Cerebellar nuclear complex (tissue), 1 donor: ENCODE measurements at regions not wholly inside any gene's neighbourhood (a gene's known extent, or its start where the extent isn't known, plus 50 kb on each side); places are given as distances from the start of the nearest gene placed in this dataset.
"Not testable (repeated sequence)": the region's sequence is repeated elsewhere in the genome, so short reads cannot be mapped to it uniquely, and the experiment has no call there.

Experiments used
- DNase-seq, 2 experiments: peaks; one replicate each; lab custom pipeline; 2025; lab: John Stamatoyannopoulos, UW

- DNase-seq: no peak
These were observed 154.3 kb downstream of the RMST start for GRCh38 chr12:97616946-97617345.

GRCh38 chr12:97628962-97629361 lies 166.4 kb downstream of the RMST start:
- no peak for DNase-seq

DNA sequence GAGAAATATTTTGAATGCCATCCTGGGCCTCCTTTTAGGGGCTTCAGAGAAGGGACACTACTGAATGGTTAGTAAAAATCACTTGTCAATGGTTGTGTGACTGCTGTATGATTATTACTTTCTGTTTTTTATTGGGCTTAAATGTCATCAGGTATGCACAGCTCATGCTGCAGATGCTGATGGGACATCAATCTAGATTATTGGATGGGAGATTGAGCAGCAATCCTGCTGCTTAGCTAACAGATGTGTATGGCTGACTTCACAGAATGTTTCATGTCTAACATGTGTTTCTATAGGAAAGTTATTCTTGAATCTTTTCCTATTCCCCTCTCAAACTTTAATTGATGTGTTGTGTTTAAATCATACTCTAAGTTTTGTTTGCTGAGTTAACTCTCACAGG lies 166.8 kb downstream of the RMST start:
- DNase-seq: no peak

DNA sequence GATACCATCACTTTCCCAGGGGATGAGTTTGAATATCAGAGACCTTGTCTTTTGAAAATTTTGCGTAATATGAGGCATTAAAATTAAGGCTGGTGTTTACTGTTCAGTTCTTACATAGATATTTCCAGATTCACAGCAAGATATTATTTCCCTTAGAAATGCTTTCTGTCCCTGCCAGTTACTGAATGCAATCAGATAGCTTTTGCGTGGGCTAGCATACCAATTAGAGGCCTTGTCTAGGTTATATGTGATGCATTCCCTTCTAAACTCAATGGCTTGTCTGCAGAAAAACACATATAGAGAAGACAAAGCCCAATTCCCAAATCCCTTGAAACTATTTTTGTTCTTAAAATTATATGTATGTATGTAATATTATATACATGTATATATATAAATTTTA lies 167.8 kb downstream of the RMST start:
- no peak for DNase-seq

GRCh38 chr12:97630875-97631274 lies 168.3 kb downstream of the RMST start:
- DNase-seq: no peak

- DNase-seq: no peak
These were observed 175.2 kb downstream of the RMST start for GRCh38 chr12:97637770-97638169.

- DNase-seq: no peak
These were observed 176.1 kb downstream of the RMST start for GRCh38 chr12:97638739-97639138.

GRCh38 chr12:97639702-97640101 lies 177.1 kb downstream of the RMST start:
- no peak for DNase-seq

DNA sequence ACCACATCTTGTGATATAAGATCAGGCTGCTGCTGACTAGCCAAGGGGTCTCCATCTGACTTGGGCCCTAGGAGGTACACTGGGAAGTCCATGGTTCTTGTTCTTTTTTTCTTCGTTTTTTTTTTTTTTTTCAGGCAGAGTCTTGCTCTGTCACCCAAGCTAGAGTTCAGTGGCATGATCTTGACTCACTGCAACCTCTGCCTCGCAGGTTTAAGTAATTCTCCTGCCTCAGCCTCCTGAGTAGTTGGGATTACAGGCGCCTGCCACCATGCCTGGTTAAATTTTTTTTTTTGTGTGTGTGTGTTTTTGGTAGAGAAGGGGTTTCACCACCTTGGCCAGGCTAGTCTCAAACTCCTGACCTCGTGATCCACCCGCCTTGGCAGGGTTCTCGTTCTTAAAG lies 178.2 kb downstream of the RMST start:
- DNase-seq: no peak

GRCh38 chr12:97642911-97643310 lies 180.3 kb downstream of the RMST start:
- no peak for DNase-seq

DNA sequence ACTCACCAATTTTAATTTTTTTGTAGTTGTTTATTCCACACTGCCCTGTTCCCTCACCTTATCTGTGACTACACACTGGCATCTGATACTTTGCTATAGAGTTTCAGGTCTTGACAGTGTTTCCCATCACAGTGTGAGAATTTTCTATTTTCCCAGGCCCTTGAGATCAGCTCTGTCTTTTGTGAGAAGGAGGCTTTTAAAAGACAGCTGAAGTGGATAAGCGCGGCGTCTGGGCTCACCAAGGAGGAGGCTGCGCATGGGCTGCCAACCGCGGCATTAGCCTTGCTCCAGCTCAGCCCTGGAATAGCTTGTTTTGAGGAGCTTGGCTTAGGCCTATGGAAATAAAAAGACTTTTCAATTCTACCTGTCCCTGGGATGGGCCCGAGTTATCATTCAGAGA lies 181.3 kb downstream of the RMST start:
- DNase-seq: no peak

- DNase-seq: no peak
These were observed 183.1 kb downstream of the RMST start for GRCh38 chr12:97645726-97646125.

DNA sequence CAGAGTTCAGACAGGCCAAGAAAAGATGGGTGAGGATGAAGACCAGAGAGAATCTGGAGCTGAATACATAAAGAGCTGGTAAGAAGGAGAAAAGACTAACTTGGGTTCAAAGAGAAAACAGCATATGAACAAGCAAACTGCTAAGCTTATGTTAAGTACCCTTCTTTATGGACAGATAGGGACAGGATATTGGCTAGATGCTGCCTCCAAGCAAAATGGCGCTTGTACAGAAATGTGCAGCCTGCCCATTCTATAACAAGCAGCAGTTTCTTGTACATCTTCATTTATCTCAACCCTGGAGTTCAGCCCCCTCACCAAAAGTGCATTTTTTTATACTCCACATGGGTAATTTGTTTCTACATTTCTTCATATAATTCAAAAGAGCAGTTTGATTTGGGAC lies 184.5 kb downstream of the RMST start:
- DNase-seq: no peak

GRCh38 chr12:97650242-97650641 lies 187.6 kb downstream of the RMST start:
- DNase-seq: no peak

GRCh38 chr12:97656548-97656947 lies 193.9 kb downstream of the RMST start:
- not testable (repeated sequence) for DNase-seq

DNA sequence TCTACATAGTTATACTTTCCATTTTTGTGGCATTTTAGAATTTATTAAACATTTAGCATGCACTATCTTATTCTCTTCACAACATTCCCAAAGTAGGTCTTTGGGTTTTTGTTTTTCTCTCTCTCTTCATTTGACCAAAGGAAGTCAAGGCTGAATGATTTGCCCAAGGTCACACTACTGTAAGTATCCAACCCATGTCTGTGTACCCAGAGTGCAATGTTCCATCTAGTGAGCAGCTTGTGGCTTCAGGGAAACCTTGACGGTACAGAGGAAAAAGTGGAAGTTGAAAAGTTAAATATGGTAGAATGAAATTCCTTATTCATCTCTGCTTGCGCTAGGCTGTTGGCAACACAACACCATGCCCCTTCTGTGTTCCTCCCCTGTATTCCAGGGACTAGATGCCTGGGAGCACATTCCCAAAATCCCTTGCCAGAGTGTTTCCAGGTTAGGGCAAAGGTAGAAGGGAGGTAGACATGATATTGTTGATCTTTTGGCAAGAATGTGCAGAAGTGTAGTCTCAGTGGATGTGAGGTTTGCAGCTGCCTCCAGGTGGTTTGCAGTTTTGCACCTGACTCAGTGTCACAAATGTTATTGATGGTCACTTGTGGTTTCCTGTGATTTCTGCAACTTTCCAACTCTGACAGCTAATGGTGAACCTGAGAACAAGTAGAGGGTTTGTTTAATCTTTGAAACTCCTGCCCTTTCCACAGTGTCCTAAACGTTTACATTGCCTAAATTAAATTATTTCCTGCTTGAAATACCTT lies 196.7 kb downstream of the RMST start:
- DNase-seq: no peak

GRCh38 chr12:97666263-97666662 lies 203.7 kb downstream of the RMST start:
- no peak for DNase-seq

DNA sequence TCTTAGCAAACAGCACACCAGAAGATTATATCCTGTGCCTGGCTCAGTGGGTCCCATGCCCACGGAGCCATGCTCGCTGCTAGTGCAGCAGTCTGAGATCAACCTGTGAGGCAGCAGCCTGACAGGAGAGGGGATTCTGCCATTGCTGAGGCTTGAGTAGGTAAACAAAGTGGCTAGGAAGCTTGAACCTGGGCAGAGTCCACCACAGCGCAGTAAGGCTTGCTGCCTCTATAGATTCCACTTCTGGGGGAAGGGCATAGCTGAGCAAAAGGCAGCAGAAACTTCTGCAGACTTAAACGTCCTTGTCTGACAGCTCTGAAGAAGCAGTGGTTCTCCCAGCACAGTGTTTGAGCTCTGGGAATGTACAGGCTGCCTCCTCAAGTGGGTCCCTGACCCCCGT lies 210.3 kb downstream of the RMST start:
- no peak for DNase-seq

DNA sequence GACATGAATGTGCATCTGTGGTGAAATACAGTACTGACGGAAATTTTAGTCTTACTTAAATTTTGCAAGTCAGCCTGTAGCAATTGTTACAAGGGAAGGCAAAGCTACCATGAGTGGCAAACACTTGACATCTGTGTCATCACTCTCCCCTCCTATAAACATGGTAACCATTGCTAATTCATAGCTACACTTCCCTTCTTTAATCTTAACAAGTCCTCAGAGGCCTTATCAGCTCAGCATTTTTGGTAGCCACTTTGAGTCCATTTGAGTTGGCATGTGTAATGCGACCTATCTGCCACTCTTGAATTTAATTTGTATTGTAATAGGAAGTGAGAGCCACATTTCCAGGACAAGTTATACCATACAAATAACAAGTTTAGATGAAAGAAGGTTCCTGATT lies 218.1 kb downstream of the RMST start:
- DNase-seq: no peak

GRCh38 chr12:97681612-97682504 lies 219.3 kb downstream of the RMST start:
- no peak for DNase-seq

- no peak for DNase-seq
These were observed 222.8 kb downstream of the RMST start for GRCh38 chr12:97685360-97685759.

DNA sequence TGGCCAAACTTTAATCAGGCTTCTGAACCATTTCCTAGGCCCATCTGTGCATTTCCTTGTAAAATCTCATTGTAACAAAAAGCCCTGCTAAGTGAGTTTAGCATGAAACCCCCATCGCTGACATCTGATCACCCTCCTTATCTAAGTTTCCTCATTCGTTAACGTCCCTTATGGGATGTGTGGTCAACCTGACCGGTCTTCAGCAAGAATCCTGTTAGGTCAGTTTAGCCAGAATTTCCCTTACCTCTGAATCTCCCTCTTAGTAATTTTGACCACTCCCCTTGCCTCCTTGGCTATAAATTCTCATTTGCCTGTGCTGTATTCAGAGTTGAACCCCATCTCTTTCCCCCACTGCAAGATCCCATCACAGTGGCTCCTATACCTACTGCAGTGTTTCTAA lies 239.3 kb downstream of the RMST start:
- no peak for DNase-seq

DNA sequence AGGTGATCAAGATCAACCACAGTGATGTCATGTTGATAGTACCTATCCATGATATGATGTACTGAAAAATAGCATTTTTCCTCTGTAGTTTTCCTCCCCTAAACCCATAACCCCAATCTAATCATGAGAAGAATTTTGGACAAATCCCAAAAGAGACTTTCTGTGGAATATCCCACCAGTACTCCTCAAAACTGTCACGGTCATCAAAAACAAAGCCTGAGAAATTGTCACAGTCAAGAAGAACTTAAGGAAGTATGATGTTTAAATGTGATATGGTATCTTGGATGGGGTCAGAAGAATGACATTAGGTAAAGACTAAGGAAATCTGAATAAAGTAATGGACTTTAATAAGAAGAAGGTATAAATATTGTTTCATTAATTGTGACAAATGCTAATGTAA lies 248.8 kb downstream of the RMST start:
- no peak for DNase-seq
